HG02938 (cell line): ENCODE measurements at regions not wholly inside any gene's neighbourhood (a gene's known extent, or its start where the extent isn't known, plus 50 kb on each side); places are given as distances from the start of the nearest gene placed in this dataset.

Experiments used
- ATAC-seq: cut with Tn5 transposase; IDR thresholded peaks from one replicate; pipeline ENCODE4 v1.9.1; 2021; ENCODE audit warnings: mild to moderate bottlenecking, moderate library complexity; ENCODE audit not compliant: unreplicated experiment

DNA sequence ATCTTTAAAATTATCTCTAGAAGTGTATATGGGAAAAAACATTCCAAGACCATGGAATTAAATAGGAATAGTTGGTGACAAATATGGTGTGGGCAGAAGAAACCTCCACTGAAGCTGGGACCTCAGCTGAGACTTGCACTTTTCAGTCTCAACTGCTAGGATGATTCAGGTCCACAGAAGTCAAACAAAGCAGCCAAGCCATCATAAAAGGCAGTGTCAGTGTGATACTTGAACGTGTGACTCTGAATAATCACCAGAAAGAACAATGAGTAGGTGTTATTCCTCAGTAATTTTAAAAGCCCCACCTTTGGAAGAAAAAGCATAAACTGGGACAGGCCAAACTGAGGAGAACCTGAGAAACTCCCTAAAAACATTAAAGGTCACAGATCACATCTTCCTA is 90.7 kb downstream of the ZNF281 start:
- no peak for ATAC-seq

DNA sequence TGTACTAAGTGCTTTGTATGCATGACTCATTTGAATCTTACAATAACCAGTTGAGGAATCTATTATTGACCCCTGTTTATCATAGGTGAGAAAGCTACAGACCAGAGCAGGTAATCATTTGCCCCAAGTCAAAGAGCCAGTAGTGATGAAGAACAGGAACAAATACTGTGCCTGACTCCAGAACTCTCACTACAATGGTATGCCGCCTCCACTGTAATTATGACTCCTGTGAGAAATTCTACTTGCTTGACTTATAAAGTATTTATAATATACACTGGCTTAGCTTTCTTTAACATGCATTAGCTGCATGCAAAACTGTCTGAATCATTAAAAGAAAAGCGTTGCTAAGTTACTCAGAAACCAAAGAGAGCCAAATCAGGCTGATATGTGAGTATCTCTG is 92.6 kb downstream of the ZNF281 start:
- ATAC-seq = no peak

DNA sequence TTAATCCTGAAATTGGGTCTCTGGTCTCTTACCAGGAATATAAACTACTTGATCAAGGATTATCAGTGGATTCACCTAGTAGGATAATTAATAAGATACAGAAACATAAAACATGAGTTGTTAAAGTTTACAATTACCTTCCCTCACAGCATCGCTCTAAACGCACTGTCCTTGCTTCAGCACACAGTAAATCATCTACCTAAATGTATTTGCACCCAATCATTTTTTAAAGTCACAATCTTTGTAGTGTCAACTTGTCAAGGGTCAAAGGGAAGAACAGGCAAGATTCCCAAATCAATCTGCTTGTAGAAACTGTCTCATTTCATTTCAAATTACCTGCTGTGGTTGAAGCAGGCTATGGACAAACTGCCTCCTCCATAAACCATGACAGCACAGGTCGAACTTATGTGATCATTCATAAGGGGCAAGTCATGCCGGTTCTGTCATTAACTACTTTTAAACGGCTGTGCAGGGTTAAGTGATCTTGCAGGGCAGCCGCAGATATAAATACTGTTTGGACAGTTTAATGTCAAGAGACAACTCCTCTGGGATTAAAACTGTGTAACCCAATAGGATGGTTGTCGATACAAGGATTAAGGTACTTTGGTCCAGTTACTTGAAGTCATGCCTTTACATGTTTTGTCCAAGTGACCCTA is 93.6 kb downstream of the ZNF281 start:
- ATAC-seq = no peak

- no peak for ATAC-seq
Measured at GRCh38 chr1:200314085-200314750, 95.6 kb downstream of the ZNF281 start.

GRCh38 chr1:200311256-200311655 is 98.6 kb downstream of the ZNF281 start:
- no peak for ATAC-seq

- no peak for ATAC-seq
Measured at GRCh38 chr1:200310824-200311223, 99.0 kb downstream of the ZNF281 start.

DNA sequence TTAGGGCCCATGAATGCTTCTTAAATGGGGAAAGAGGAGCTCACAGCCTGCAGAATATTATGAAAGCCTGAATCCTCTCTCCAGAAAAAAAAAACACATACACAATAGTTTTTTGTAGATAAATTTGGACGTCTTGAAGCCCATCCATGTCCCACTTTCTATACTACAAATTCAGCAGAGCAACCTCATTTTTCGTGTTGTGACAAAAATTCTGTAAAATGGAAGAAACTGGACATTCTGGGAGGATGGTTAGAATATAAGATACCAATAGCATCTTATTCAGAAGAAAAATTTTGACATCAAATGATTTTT is 102.1 kb downstream of the ZNF281 start:
- no peak for ATAC-seq

DNA sequence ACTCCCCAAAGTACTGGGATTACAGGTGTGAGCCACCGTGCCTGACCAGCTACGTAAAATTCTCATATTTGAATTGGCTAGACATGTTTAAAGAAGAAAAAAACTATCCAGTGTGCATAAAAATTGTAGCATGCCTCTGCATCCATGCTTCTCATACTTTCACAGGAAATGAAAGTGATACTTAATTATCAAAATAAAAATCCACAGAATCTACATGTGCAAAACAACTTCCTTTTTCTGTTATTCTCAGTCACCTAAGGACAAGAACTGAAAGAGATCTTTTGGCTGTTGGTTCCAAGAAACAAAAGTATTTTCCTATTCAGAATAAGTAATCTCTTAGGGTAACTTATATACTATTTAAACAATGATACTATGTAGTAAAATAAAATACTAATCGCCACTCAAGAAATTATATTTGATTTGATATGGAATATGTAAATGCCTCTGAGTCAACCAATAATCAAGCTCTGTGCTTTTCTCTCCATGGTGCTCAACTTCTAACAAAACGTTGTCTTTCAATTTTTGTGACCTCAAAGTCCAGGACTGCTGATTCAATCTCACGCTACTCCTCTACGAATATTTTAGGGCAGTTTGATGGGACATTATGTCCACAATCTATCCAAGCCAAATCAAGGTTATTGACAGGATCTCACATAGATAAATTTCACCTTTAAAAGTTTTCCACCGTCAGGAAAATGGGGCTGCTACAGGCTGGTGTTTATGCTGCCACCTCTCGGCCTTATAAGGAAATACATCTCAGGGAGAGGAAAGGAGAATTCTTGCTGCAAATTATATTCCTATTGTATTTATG is 102.7 kb downstream of the ZNF281 start:
- ATAC-seq = peak; percentile 76

DNA sequence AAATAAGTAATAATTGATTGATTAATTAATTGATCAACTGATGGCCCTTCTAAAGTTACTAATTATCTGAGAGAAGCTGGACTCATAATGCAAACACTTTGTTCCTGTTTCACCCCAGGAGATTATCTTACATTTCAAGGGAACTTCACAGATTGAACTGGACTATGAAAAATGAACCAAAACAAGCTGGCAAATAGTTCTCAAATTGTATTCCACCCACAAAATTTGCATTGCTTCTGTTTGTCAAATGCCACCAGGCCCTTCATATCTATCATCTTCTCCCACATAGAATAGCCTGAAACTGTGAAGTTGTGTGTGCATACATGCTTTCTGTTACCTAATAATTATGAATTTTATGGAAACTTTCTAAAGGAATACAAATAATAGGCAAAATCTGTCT is 104.0 kb downstream of the ZNF281 start:
- ATAC-seq = no peak

GRCh38 chr1:200304171-200304570 is 105.7 kb downstream of the ZNF281 start:
- ATAC-seq = no peak

GRCh38 chr1:200302921-200303290 is 106.9 kb downstream of the ZNF281 start:
- no peak for ATAC-seq

DNA sequence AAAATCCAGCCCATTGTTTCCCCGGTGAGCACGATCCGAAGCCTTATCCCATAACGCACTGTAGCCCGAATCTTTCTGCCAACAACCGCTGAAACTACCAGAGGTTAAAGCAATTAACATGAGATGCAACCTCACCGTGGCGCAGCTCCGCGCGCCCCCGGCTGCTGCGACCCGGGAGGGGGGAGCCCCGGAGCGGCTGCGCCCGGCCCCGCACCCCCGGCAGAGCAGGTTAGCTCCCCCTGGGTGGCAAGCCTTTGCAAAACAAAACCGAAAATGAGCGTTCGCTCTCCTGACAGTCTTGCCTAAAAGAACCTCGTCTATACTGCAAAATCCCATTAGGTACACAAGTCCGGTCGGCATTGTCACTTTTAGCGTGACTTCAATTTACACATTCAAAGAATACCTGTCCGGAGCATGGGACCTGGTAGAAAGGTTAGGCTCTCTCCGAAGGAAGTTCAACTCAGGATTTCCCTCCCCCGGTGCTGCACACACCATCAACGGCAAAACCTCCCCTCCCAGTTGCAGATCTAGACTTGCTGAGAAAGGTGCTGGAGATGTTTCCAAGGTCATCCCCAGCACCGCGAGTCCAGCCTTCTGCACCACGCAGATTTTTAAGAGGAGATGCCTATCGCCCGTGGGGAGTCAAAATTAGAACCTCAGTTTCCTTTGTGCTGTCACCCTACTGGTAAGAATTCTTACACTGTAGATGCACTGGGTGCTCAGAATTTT is 107.5 kb downstream of the ZNF281 start:
- ATAC-seq = peak; percentile 42

DNA sequence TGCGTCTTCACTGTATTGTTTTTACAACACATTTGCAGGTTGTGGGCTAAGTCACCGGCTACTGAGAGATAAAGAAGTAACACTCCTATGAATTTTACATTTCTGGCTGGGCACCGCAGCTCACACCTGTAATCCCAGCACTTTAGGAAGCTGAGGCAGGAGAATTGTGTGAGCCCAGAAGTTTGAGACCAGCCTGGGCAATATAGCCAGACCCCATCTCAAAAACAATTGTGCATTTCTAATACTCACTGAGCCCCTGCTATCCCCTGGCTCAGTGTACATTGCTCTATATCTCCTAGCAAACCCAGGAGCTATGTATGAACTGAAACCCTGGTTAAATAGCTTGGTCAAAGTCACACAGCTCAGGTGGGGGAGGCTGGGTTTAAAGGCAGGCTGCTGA is 108.7 kb downstream of the ZNF281 start:
- no peak for ATAC-seq

GRCh38 chr1:200299571-200299970 is 110.3 kb downstream of the ZNF281 start:
- no peak for ATAC-seq

GRCh38 chr1:200298242-200298641 is 111.6 kb downstream of the ZNF281 start:
- no peak for ATAC-seq

- ATAC-seq = no peak
Measured at GRCh38 chr1:200296091-200296661, 113.7 kb downstream of the ZNF281 start.

GRCh38 chr1:200294241-200294640 is 115.6 kb downstream of the ZNF281 start:
- ATAC-seq = no peak

DNA sequence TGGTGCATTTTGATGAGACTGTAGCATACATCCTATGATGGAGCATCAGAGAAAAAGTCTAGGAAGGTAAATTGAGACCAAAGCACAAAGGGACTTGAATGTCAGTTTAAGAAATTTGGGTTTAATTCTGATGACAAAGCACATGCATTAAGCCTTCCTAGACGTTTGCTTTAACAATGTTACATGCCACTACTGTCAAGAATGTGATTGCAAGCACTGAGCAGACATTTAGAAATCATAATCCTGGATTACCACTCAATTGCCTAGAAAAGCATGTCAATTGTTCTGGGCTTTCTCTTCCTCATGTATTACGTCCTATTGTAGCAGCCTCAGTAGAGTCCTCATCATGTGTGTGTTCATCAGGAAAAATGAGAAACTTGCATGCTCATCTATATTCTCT is 117.1 kb downstream of the ZNF281 start:
- ATAC-seq = no peak

DNA sequence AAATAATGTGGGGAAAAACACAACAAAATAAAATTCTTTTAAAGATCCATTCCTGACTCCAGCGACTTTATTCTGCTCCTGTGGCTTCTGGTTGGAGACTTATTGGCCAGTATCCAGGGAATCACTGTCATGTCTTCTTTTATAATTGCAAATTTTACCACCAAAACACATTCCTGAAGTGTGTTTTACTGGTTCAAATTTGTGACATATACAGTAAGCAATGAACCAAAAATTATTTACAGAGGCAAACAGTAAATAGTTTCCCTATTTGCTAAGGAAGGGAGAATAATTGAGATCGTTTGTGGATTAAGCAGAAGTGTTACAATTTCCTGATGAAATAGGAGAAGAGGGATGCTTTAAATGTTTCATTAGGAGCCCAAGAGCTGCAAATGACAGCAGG is 118.7 kb downstream of the ZNF281 start:
- no peak for ATAC-seq

DNA sequence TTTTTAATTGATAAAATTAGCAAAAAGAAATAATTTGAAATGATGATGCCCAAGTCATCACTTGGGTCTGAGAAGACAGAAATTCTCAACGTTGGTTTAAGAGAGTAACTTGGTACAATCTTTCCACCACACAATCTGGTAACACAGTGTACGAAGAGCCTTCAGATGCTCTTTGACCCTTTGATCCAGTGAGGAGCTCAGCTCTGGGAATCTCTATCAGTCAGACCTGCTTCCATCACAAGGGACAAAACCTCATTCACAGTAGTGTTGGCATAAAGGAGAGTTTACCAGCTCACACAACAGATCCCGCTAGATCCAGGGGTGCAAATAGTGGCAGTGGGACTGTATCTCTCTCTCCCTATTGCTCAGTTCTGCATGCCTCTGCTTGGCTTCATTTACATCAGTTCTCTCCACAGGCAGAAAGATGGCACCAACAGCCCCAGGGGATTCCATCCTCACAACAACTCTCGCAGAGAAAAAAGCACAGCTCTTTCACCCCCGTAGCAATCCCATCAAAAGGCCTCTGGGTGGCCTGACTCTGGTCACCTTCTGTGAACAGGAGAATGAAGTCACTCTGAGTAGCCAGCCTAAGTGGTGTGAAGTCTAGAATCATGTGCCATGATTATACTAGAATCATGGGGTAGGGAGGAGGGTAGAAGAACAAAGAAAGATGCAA is 119.7 kb downstream of the ZNF281 start:
- ATAC-seq = peak; percentile 48

DNA sequence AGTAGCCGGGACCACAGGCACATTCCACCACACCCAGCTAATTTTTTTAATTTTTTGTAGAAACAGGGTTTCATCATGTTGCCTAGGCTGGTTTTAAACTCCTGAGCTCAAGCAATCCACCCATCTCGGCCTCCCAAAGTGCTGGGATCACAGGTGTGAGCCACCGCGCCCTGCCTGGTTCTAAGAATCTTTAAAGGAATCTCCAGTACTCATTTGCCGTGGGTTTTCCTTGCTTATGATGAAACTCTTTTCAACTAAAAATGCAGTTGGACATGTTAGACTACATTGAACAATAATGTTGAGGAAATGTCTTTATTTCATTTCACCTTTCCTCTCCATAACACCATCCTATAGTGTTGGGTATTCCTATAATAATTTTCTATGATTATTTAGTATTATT is 121.6 kb downstream of the ZNF281 start:
- ATAC-seq = no peak
